Sciatic nerve (tissue), 2 donors: ENCODE measurements at regions not wholly inside any gene's neighbourhood (a gene's known extent, or its start where the extent isn't known, plus 50 kb on each side); places are given as distances from the start of the nearest gene placed in this dataset.

Experiments
- ATAC-seq: fragments of 200-7000 bp; cut with Tn5 transposase; one replicate; pipeline ENCODE4 v1.9.1; 2020; ENCODE audit warnings: mild to moderate bottlenecking, moderate library complexity
- DNase-seq: peaks from one replicate; pipeline ENCODE4 v3.0.0-alpha.2; 2020; ENCODE audit warnings: low spot score
- intact Hi-C: fragments of 100-400 bp; cut with DNase I; formaldehyde crosslinking; loops from one replicate; pipeline ENCODE4 v1.14.2; 2022
- donor health status: DM: no; HTN: no; CAD: no.
- donor health status: DM: no; HTN: no; CAD: no.

GRCh38 chr1:201673093-201673492 is 134.2 kb downstream of the NAV1 start:
- no peak for DNase-seq
- ATAC-seq, result no peak
- intact Hi-C loops, result no loop called here

- intact Hi-C loops, result no loop called here
- DNase-seq (no peak), ATAC-seq (no peak)
Measured at GRCh38 chr1:201673915-201674314, 135.0 kb downstream of the NAV1 start.

- intact Hi-C loops, result no loop called here
- ATAC-seq, result peak; percentile 46
- no peak for DNase-seq
Measured at GRCh38 chr1:201675143-201675542, 136.2 kb downstream of the NAV1 start.

GRCh38 chr1:201676197-201676596 is 137.3 kb downstream of the NAV1 start:
- intact Hi-C loops, result no loop called here
- DNase-seq (peak; percentile 65), ATAC-seq (peak; percentile 83)

- DNase-seq, result no peak
- no peak for ATAC-seq
- intact Hi-C loops, result no loop called here
Measured at GRCh38 chr1:201676641-201677040, 137.7 kb downstream of the NAV1 start.

GRCh38 chr1:201678264-201679101 is 139.6 kb downstream of the NAV1 start:
- intact Hi-C loops, result no loop called here
- DNase-seq (no peak), ATAC-seq (no peak)

GRCh38 chr1:201681375-201681774 is 142.4 kb downstream of the NAV1 start:
- intact Hi-C loops, result no loop called here
- DNase-seq, result no peak
- ATAC-seq, result peak; percentile 42

GRCh38 chr1:201682964-201683363 is 144.0 kb downstream of the NAV1 start:
- DNase-seq (no peak), ATAC-seq (no peak)
- intact Hi-C loops, result no loop called here

- DNase-seq (no peak), ATAC-seq (no peak)
- intact Hi-C loops, result no loop called here
Measured at GRCh38 chr1:201683397-201683796, 144.5 kb downstream of the NAV1 start.

GRCh38 chr1:201685485-201685884 is 143.5 kb upstream of the IPO9 start:
- ATAC-seq, result no peak
- DNase-seq, result no peak
- intact Hi-C loops, result no loop called here

- ATAC-seq (no peak), DNase-seq (no peak)
- intact Hi-C loops, result no loop called here
Measured at GRCh38 chr1:201686714-201687455, 142.1 kb upstream of the IPO9 start.

GRCh38 chr1:201688514-201688913 is 140.4 kb upstream of the IPO9 start:
- intact Hi-C loops, result no loop called here
- DNase-seq (no peak), ATAC-seq (no peak)

- intact Hi-C loops, result no loop called here
- no peak for ATAC-seq
- no peak for DNase-seq
Measured at GRCh38 chr1:201689647-201690046, 139.3 kb upstream of the IPO9 start.

- no peak for DNase-seq
- no peak for ATAC-seq
- intact Hi-C loops, result no loop called here
Measured at GRCh38 chr1:201690528-201690927, 138.4 kb upstream of the IPO9 start.

- intact Hi-C loops, result no loop called here
- DNase-seq (no peak), ATAC-seq (no peak)
Measured at GRCh38 chr1:201691716-201692554, 137.0 kb upstream of the IPO9 start.

- ATAC-seq, result no peak
- no peak for DNase-seq
- intact Hi-C loops, result no loop called here
Measured at GRCh38 chr1:201692555-201693394, 136.2 kb upstream of the IPO9 start.

GRCh38 chr1:201693890-201694607 is 134.9 kb upstream of the IPO9 start:
- DNase-seq (no peak), ATAC-seq (no peak)
- intact Hi-C loops, result no loop called here
